ENCODE measurements at regions not wholly inside any gene's neighbourhood (a gene's known extent, or its start where the extent isn't known, plus 50 kb on each side); places are given as distances from the start of the nearest gene placed in this dataset.
"Not testable (repeated sequence)": the region's sequence is repeated elsewhere in the genome, so short reads cannot be mapped to it uniquely, and the experiment has no call there.

DNA sequence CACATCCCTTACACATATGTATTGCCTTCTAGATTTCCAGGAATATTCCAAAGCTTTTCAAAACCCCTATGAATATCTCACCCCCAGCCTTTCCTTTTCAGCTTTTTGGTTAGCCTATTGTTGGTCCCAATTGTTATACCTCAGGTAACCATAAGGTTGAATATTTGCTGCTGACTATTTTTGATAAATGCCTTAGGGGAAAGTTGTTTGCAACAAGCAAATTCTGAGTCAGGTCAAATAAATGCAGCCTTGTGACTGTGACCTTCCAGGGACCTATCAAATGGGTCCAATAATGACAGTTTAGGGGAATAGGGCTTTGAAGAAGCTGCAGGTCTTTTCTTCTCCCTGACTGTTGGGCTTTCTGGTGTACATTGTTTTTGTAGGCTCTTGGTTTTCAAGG, 699.7 kb downstream of the NTRK3 start:
- no peak overlapping the region for H3K4me2 ChIP-seq (ENCODE audit: insufficient read depth, low read length)
- no peak overlapping the region for H3K27ac ChIP-seq (ENCODE audit: low read depth, low read length)
- no peak overlapping the region for H2AFZ ChIP-seq (ENCODE audit: low read length)
- no peaks in the 10 kb centered on the region for H3K79me2 ChIP-seq (ENCODE audit: insufficient read depth, low read length)
- no peaks in the 10 kb centered on the region for H3K9me3 ChIP-seq (ENCODE audit: low read depth, low read length)
- no peaks in the 10 kb centered on the region for H4K20me1 ChIP-seq (ENCODE audit: insufficient read depth, low read length)
- no peak for DNase-seq (ENCODE audit: insufficient read length, low spot score, missing footprints)
- no peak overlapping the region for H3K4me3 ChIP-seq (ENCODE audit: insufficient read depth, low read length)
- H3K36me3 ChIP-seq (ENCODE audit: insufficient read depth, low read length), result no peaks in the 10 kb centered on the region
- no peaks in the 10 kb centered on the region for H3K27me3 ChIP-seq (ENCODE audit: insufficient read depth, low read length)
- TF ChIP-seq, protein P1, sequence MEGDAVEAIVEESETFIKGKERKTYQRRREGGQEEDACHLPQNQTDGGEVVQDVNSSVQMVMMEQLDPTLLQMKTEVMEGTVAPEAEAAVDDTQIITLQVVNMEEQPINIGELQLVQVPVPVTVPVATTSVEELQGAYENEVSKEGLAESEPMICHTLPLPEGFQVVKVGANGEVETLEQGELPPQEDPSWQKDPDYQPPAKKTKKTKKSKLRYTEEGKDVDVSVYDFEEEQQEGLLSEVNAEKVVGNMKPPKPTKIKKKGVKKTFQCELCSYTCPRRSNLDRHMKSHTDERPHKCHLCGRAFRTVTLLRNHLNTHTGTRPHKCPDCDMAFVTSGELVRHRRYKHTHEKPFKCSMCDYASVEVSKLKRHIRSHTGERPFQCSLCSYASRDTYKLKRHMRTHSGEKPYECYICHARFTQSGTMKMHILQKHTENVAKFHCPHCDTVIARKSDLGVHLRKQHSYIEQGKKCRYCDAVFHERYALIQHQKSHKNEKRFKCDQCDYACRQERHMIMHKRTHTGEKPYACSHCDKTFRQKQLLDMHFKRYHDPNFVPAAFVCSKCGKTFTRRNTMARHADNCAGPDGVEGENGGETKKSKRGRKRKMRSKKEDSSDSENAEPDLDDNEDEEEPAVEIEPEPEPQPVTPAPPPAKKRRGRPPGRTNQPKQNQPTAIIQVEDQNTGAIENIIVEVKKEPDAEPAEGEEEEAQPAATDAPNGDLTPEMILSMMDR (IDR thresholded peaks at IDR 0.05; ENCODE audit: extremely low read depth, low read depth, low read length), result no peak
- peaks cover 4% of the 10 kb centered on the region for H3K4me1 ChIP-seq (ENCODE audit: insufficient read depth, low read length)

DNA sequence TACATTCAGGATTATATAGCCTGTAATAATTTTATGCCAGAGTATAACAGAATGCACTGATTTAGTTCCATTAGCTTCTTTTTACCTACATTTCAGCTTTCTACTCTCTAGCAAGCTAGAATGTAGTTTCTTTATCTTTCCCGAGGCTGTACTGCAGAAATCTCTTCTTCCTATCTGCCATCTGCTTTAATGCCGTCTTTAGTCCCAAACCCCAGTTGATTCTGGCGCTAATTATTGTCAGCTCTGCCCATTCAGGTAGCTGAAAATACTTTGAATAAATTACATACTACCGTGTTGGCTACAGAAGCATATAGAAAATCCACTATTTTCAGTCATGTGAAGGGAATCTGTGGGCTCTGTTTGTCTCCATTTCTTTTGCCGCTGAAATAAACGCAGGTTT, 706.7 kb downstream of the NTRK3 start:
- H3K36me3 ChIP-seq (ENCODE audit: insufficient read depth, low read length), result no peaks in the 10 kb centered on the region
- TF ChIP-seq, protein P1 (IDR thresholded peaks at IDR 0.05; ENCODE audit: extremely low read depth, low read depth, low read length), result no peak

DNA sequence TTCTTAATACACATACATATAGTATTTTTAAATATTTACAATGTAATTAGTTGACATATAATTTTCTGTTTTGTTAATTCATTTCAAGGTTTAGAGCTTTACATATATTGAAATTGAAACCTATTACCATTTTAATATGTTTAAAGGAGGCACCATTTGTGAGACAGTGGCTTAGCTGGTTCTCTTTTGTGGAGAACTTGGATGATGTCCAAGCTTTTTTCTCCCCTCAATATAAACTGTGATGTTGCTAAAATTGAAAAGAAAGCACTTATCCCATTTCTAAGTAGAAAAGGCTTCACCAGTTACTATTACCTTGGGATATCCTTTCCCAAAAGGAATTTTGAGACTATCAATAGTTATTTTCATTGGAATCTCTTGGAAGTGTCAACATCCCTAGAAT, 707.2 kb downstream of the NTRK3 start:
- DNase-seq (ENCODE audit: insufficient read length, low spot score, missing footprints), result no peak
- H3K79me2 ChIP-seq (ENCODE audit: insufficient read depth, low read length), result no peaks in the 10 kb centered on the region
- no peaks in the 10 kb centered on the region for H3K4me1 ChIP-seq (ENCODE audit: insufficient read depth, low read length)
- no peak overlapping the region for H2AFZ ChIP-seq (ENCODE audit: low read length)
- no peaks in the 10 kb centered on the region for H4K20me1 ChIP-seq (ENCODE audit: insufficient read depth, low read length)
- no peak overlapping the region for H3K27ac ChIP-seq (ENCODE audit: low read depth, low read length)
- no peak overlapping the region for H3K4me2 ChIP-seq (ENCODE audit: insufficient read depth, low read length)
- no peak overlapping the region for H3K4me3 ChIP-seq (ENCODE audit: insufficient read depth, low read length)
- TF ChIP-seq, protein P1 (IDR thresholded peaks at IDR 0.05; ENCODE audit: extremely low read depth, low read depth, low read length), result no peak
- no peaks in the 10 kb centered on the region for H3K36me3 ChIP-seq (ENCODE audit: insufficient read depth, low read length)
- no peaks in the 10 kb centered on the region for H3K27me3 ChIP-seq (ENCODE audit: insufficient read depth, low read length)
- H3K9me3 ChIP-seq (ENCODE audit: low read depth, low read length), result no peaks in the 10 kb centered on the region

More for the DNA sequence above, 706.7 kb downstream of the NTRK3 start:
- DNase-seq (ENCODE audit: insufficient read length, low spot score, missing footprints), result no peak
- no peak overlapping the region for H3K4me2 ChIP-seq (ENCODE audit: insufficient read depth, low read length)
- no peaks in the 10 kb centered on the region for H4K20me1 ChIP-seq (ENCODE audit: insufficient read depth, low read length)
- no peak overlapping the region for H2AFZ ChIP-seq (ENCODE audit: low read length)
- H3K27me3 ChIP-seq (ENCODE audit: insufficient read depth, low read length), result no peaks in the 10 kb centered on the region
- no peaks in the 10 kb centered on the region for H3K4me1 ChIP-seq (ENCODE audit: insufficient read depth, low read length)
- H3K27ac ChIP-seq (ENCODE audit: low read depth, low read length), result no peak overlapping the region
- no peaks in the 10 kb centered on the region for H3K79me2 ChIP-seq (ENCODE audit: insufficient read depth, low read length)
- H3K9me3 ChIP-seq (ENCODE audit: low read depth, low read length), result no peaks in the 10 kb centered on the region
- no peak overlapping the region for H3K4me3 ChIP-seq (ENCODE audit: insufficient read depth, low read length)

DNA sequence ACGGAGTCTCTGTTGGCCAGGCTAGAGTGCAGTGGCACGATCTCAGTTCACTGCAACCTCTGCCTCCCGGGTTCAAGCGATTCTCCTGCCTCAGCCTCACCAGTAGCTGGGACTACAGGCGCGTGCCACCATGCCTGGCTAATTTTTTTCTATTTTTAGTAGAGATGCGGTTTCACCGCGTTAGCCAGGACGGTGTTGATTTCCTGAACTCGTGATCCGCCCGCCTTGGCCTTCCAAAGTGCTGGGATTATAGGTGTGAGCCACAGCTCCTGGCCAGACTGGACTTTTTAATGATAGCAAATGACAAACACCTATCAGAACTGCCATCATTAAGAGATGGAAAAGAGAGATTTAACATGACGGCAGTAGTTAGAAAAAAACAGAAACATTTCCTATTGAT, 707.9 kb downstream of the NTRK3 start:
- H3K4me1 ChIP-seq (ENCODE audit: insufficient read depth, low read length); H4K20me1 ChIP-seq (ENCODE audit: insufficient read depth, low read length); H3K4me3 ChIP-seq (ENCODE audit: insufficient read depth, low read length); H3K4me2 ChIP-seq (ENCODE audit: insufficient read depth, low read length); H3K9me3 ChIP-seq (ENCODE audit: low read depth, low read length); H3K79me2 ChIP-seq (ENCODE audit: insufficient read depth, low read length); H3K36me3 ChIP-seq (ENCODE audit: insufficient read depth, low read length); H2AFZ ChIP-seq (ENCODE audit: low read length); H3K27ac ChIP-seq (ENCODE audit: low read depth, low read length); DNase-seq (ENCODE audit: insufficient read length, low spot score, missing footprints); H3K27me3 ChIP-seq (ENCODE audit: insufficient read depth, low read length): not testable (repeated sequence)

Data from osteoblast (primary cell).